MM.1S (cell line): ENCODE measurements at regions not wholly inside any gene's neighbourhood (a gene's known extent, or its start where the extent isn't known, plus 50 kb on each side); places are given as distances from the start of the nearest gene placed in this dataset.
A peak's percentile ranks its signal among the peaks of the same experiment; 100 is the strongest.

Source experiments
- DNase-seq: peaks from one replicate; pipeline ENCODE4 v3.0.0-alpha.2; 2015
- H2AFZ ChIP-seq: fragments of 300-600 bp; sonication (generic); 2 replicates; pipeline ENCODE4 v1.6.0; 2016; ENCODE audit warnings: antibody characterized with exemption, low read length
- H3F3A ChIP-seq: fragments of 300-600 bp; sonication (generic); 2 replicates; pipeline ENCODE4 v1.6.1; 2016; ENCODE audit warnings: mild to moderate bottlenecking, antibody characterized with exemption, low read length, moderate library complexity, mixed read lengths; ENCODE audit not compliant: insufficient read depth
- H3K27ac ChIP-seq: fragments of 300-600 bp; sonication (generic); 2 replicates; pipeline ENCODE4 v1.5.1; 2016; ENCODE audit warnings: mild to moderate bottlenecking, low read length
- H3K27me3 ChIP-seq: fragments of 300-600 bp; sonication (generic); replicated peaks from 2 replicates; pipeline ENCODE4 v1.6.0; 2016; ENCODE audit warnings: low read length; ENCODE audit not compliant: insufficient read depth
- H3K36me3 ChIP-seq: fragments of 300-600 bp; sonication (generic); replicated peaks from 2 replicates; pipeline ENCODE4 v1.6.1; 2016; ENCODE audit warnings: mild to moderate bottlenecking, low read length, mixed read lengths; ENCODE audit not compliant: insufficient read depth
- H3K4me1 ChIP-seq: fragments of 300-600 bp; sonication (generic); 2 replicates; pipeline ENCODE4 v1.6.1; 2016; ENCODE audit warnings: low read length, mixed read lengths
- H3K4me2 ChIP-seq: fragments of 300-600 bp; sonication (generic); 2 replicates; pipeline ENCODE4 v1.6.0; 2016; ENCODE audit warnings: low read depth, low read length
- H3K4me3 ChIP-seq: fragments of 300-600 bp; sonication (generic); 2 replicates; pipeline ENCODE4 v1.5.1; 2016; ENCODE audit warnings: low read length, mixed read lengths
- H3K79me2 ChIP-seq: fragments of 300-600 bp; sonication (generic); 2 replicates; pipeline ENCODE4 v1.6.1; 2016; ENCODE audit warnings: mixed run types, low read length, mixed read lengths
- H3K9ac ChIP-seq: fragments of 300-600 bp; sonication (generic); 2 replicates; pipeline ENCODE4 v1.6.1; 2016; ENCODE audit warnings: low read length, mixed read lengths
- H3K9me2 ChIP-seq: fragments of 300-600 bp; sonication (generic); replicated peaks from 2 replicates; pipeline ENCODE4 v1.6.1; 2016; ENCODE audit warnings: mild to moderate bottlenecking, low read length, mixed read lengths; ENCODE audit not compliant: insufficient read depth
- H3K9me3 ChIP-seq: fragments of 300-600 bp; sonication (generic); replicated peaks from 2 replicates; pipeline ENCODE4 v1.6.1; 2016; ENCODE audit warnings: mild to moderate bottlenecking, low read length, mixed read lengths; ENCODE audit not compliant: insufficient read depth
- H4K20me1 ChIP-seq: fragments of 300-600 bp; sonication (generic); 2 replicates; pipeline ENCODE4 v1.6.1; 2016; ENCODE audit warnings: mild to moderate bottlenecking, low read length, moderate library complexity, mixed read lengths; ENCODE audit not compliant: insufficient read depth
- EZH2 ChIP-seq: fragments of 300-600 bp; sonication (generic); optimal IDR thresholded peaks from 2 replicates; pipeline ENCODE3; 2017; ENCODE audit warnings: low read depth, mild to moderate bottlenecking, antibody characterized with exemption, low read length, mixed read lengths
- EZH2phosphoT487 ChIP-seq: fragments of 300-600 bp; sonication (generic); IDR thresholded peaks from 2 replicates; pipeline ENCODE4 v1.6.1; 2018; ENCODE audit warnings: antibody characterized with exemption, low read length
- TF ChIP-seq, protein P1 (sequence below): fragments of 300-600 bp; sonication (generic); IDR thresholded peaks from 2 replicates; pipeline ENCODE4 v1.5.1; 2016; ENCODE audit warnings: antibody characterized with exemption, low read length, mixed read lengths

DNA sequence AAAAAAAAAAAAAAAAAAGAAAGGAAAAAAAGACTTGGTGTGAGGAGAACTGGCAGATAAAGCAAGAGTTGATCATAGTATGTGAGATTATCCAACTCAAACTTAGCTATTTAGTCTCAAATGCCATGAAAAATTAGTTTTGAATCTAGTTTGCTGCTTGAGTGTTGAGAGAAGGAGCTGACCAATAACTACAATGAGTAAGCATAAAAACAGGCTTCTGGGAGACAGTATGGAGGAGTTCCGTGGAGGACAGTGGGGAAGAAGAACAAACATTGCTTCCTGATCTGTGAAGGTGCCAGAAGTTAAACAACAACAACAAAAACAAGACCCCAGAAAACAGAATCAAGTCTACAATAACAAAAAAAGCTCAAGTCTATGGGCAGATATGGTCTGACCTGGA lies 317.1 kb upstream of the POT1 start:
- Histone ChIP-seq H3K9ac (no peak overlapping the region), H2AFZ (no peak overlapping the region), H3K27me3 (no peaks in the 10 kb centered on the region), H3K79me2 (no peaks in the 10 kb centered on the region), H3K36me3 (no peaks in the 10 kb centered on the region), H3K9me3 (no peaks in the 10 kb centered on the region), H3F3A (peaks cover 10% of the 10 kb centered on the region), H3K4me2 (no peak overlapping the region), H3K9me2 (no peaks in the 10 kb centered on the region), H3K4me1 (peaks cover 34% of the 10 kb centered on the region), H4K20me1 (no peaks in the 10 kb centered on the region), H3K27ac (no peak overlapping the region), H3K4me3 (no peak overlapping the region)
- no peak for TF ChIP-seq EZH2phosphoT487
- TF ChIP-seq EZH2: no peak
- no peak for DNase-seq

DNA sequence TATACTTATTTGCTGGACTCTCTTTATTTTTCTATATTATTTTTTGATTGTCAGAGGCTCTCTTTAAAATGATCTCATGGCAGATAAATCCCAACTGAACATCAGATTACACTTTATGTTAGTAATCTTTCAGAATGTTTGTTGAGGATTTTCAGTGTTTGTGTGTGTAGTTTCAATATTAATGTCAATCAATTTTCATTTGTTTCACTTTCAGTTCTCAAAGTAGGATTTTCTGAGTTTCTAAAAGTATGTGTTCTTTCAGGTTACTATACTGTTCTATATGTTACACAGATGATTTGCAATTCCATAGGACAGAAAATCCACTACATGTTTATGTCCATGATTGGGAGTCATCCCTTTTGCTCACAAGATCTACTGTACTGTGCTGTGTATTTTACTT lies 311.9 kb upstream of the POT1 start:
- H3K4me2 ChIP-seq: peak overlapping the region; percentile 50
- H2AFZ ChIP-seq: 0 out of 2 replicates have a peak overlapping the region, but pooled peaks have one; percentile 7
- TF ChIP-seq EZH2 (no peak), EZH2phosphoT487 (no peak)
- TF ChIP-seq, protein P1, sequence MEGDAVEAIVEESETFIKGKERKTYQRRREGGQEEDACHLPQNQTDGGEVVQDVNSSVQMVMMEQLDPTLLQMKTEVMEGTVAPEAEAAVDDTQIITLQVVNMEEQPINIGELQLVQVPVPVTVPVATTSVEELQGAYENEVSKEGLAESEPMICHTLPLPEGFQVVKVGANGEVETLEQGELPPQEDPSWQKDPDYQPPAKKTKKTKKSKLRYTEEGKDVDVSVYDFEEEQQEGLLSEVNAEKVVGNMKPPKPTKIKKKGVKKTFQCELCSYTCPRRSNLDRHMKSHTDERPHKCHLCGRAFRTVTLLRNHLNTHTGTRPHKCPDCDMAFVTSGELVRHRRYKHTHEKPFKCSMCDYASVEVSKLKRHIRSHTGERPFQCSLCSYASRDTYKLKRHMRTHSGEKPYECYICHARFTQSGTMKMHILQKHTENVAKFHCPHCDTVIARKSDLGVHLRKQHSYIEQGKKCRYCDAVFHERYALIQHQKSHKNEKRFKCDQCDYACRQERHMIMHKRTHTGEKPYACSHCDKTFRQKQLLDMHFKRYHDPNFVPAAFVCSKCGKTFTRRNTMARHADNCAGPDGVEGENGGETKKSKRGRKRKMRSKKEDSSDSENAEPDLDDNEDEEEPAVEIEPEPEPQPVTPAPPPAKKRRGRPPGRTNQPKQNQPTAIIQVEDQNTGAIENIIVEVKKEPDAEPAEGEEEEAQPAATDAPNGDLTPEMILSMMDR: no peak
- peak overlapping the region; percentile 28; the same call in 1 of the 2 replicates for H3K27ac ChIP-seq
- H3K36me3 ChIP-seq: no peaks in the 10 kb centered on the region
- H3K4me1 ChIP-seq: peaks cover 53% of the 10 kb centered on the region
- H3K4me3 ChIP-seq: peak overlapping the region; percentile 3; the same call in 1 of the 2 replicates
- DNase-seq: peak; percentile 83
- no peaks in the 10 kb centered on the region for H3K9me2 ChIP-seq
- no peaks in the 10 kb centered on the region for H3K27me3 ChIP-seq
- peaks cover 14% of the 10 kb centered on the region for H3F3A ChIP-seq
- no peaks in the 10 kb centered on the region for H4K20me1 ChIP-seq
- H3K9ac ChIP-seq: no peak overlapping the region; the same call in 1 of the 2 replicates
- no peaks in the 10 kb centered on the region for H3K79me2 ChIP-seq
- H3K9me3 ChIP-seq: no peaks in the 10 kb centered on the region; the same call in 1 of the 2 replicates

DNA sequence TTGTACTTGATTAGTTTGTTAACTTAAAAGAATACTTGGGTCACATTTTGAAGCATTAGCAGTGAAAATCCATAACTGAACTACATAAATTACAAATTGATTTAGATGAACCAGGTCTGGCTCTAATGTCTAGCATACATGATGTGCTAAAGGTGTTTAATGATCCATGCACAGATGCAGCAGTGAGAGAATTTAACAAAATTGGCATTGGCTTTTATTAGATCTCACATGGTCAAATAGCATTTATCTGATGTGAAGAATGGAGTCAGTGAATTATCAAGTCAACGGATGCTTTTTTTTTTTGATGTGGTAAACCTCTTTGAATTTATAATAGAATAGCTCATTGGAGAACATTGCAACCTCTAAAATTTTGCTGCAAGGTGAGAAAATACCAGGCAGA lies 293.0 kb upstream of the POT1 start:
- H3K79me2 ChIP-seq: no peaks in the 10 kb centered on the region
- H3K9me3 ChIP-seq: no peaks in the 10 kb centered on the region
- H3K9me2 ChIP-seq: no peaks in the 10 kb centered on the region
- no peak overlapping the region for H3K9ac ChIP-seq
- DNase-seq: no peak
- no peaks in the 10 kb centered on the region for H3F3A ChIP-seq
- H3K4me1 ChIP-seq: no peaks in the 10 kb centered on the region
- H3K27me3 ChIP-seq: no peaks in the 10 kb centered on the region
- H4K20me1 ChIP-seq: no peaks in the 10 kb centered on the region
- H3K36me3 ChIP-seq: no peaks in the 10 kb centered on the region
- no peak overlapping the region for H2AFZ ChIP-seq
- no peak overlapping the region for H3K4me3 ChIP-seq
- no peak overlapping the region for H3K27ac ChIP-seq
- no peak overlapping the region for H3K4me2 ChIP-seq
- no peak for TF ChIP-seq EZH2phosphoT487
- TF ChIP-seq, protein P1: no peak

DNA sequence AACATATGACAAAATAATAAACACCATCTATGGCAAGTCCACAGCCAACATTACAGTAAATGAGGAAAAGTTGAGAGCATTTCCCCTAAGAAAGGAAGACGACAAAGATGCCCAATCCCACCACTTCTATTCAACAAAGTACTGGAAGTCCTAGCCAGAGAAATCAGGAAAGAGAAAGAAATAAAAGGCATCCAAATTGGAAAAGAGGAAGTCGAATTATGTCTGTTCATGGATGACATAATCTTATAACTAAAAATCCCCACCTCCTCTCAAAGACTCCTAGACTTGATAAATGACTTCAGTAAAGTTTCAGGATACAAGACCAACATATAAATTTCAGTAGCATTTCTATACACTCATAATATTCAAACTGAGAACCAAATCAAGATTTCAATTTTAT lies 288.5 kb upstream of the POT1 start:
- Histone ChIP-seq H3K4me1 (no peaks in the 10 kb centered on the region), H3F3A (no peaks in the 10 kb centered on the region), H3K79me2 (no peaks in the 10 kb centered on the region), H3K9me3 (no peaks in the 10 kb centered on the region), H2AFZ (no peak overlapping the region), H3K4me3 (no peak overlapping the region), H3K4me2 (no peak overlapping the region), H3K27ac (no peak overlapping the region), H3K36me3 (no peaks in the 10 kb centered on the region), H4K20me1 (no peaks in the 10 kb centered on the region), H3K27me3 (no peaks in the 10 kb centered on the region), H3K9ac (no peak overlapping the region), H3K9me2 (no peaks in the 10 kb centered on the region)
- TF ChIP-seq EZH2phosphoT487: no peak
- TF ChIP-seq, protein P1: no peak
- TF ChIP-seq EZH2: no peak
- no peak for DNase-seq
